Caco-2 (cell line): ENCODE measurements at regions not wholly inside any gene's neighbourhood (a gene's known extent, or its start where the extent isn't known, plus 50 kb on each side); places are given as distances from the start of the nearest gene placed in this dataset.

ENCODE experiments used
- BruUV-seq: library from RNA; stranded (reverse); fragments of 400-500 nt; replicated peaks from 2 replicates; lab custom pipeline; 2021; lab: Mats Ljungman, UMichigan
- CTCF ChIA-PET: fragments of 300-600 bp; sonication (Branson Sonifier 250); formaldehyde crosslinking; loops from one replicate; lab custom pipeline; 2022; ENCODE audit warnings: antibody characterized with exemption; lab: Charles Lee
- POLR2A ChIA-PET: fragments of 300-600 bp; sonication (Branson Sonifier 250); formaldehyde crosslinking; loops from one replicate; lab custom pipeline; 2022; ENCODE audit warnings: antibody characterized with exemption; lab: Charles Lee
- DNase-seq, 2 experiments: peaks; one replicate each; pipeline versions ENCODE4 v3.0.0 to v3.0.0-alpha.2; 2020 to 2022
- H3K27me3 ChIP-seq: replicated peaks from 2 replicates; pipeline ENCODE4 v1.6.0; 2011; ENCODE audit warnings: low read length; ENCODE audit not compliant: control insufficient read depth, insufficient read depth
- H3K36me3 ChIP-seq: 2 replicates; pipeline ENCODE4 v1.5.1; 2011; ENCODE audit warnings: low read length; ENCODE audit not compliant: control insufficient read depth, insufficient read depth
- H3K4me1 ChIP-seq: fragments of 250-450 bp; sonication (Bioruptor Pico); 2 replicates; pipeline ENCODE4 v1.5.1; 2020; ENCODE audit warnings: mild to moderate bottlenecking
- H3K4me3 ChIP-seq: 2 replicates; pipeline ENCODE4 v1.5.1; 2011; ENCODE audit warnings: low read depth, mild to moderate bottlenecking, control low read depth, low read length
- H3K9me3 ChIP-seq: fragments of 250-450 bp; sonication (Bioruptor Pico); 2 replicates; pipeline ENCODE4 v1.5.1; 2020; ENCODE audit warnings: mild to moderate bottlenecking, moderate library complexity
- H3K27ac Mint-ChIP-seq: one replicate; pipeline ENCODE4 v1.8.0; 2022; ENCODE audit warnings: mixed read lengths; ENCODE audit not compliant: unreplicated experiment
- H3K27me3 Mint-ChIP-seq: one replicate; pipeline ENCODE4 v1.8.0; 2022; ENCODE audit warnings: mixed read lengths; ENCODE audit not compliant: insufficient read depth, unreplicated experiment
- H3K36me3 Mint-ChIP-seq: one replicate; pipeline ENCODE4 v1.8.0; 2022; ENCODE audit warnings: mild to moderate bottlenecking, mixed read lengths; ENCODE audit not compliant: insufficient read depth, unreplicated experiment
- H3K4me1 Mint-ChIP-seq: one replicate; pipeline ENCODE4 v1.8.0; 2022; ENCODE audit warnings: low read depth, mixed read lengths; ENCODE audit not compliant: unreplicated experiment
- H3K4me3 Mint-ChIP-seq: one replicate; pipeline ENCODE4 v1.8.0; 2022; ENCODE audit warnings: mild to moderate bottlenecking, moderate library complexity, mixed read lengths; ENCODE audit not compliant: unreplicated experiment
- H3K9me3 Mint-ChIP-seq: one replicate; pipeline ENCODE4 v1.8.0; 2022; ENCODE audit warnings: mixed read lengths; ENCODE audit not compliant: unreplicated experiment
- intact Hi-C: fragments of 100-400 bp; cut with micrococcal nuclease; formaldehyde crosslinking; loops from one replicate; pipeline ENCODE4 v1.10.0; 2022; ENCODE audit not compliant: unreplicated experiment
- TF ChIP-seq, protein P1 (sequence below), 2 experiments: fragments of 200-600 bp in 1 of 2; IDR thresholded peaks; 1 replicate in 1 of 2; 2 replicates in 1 of 2; pipeline versions ENCODE4 v1.5.1 to v1.8.0; 2011 to 2022; ENCODE audit warnings: antibody characterized with exemption in 1 of 2, control low read depth in 1 of 2, inconsistent platforms in 1 of 2, low read depth in 1 of 2, low read length in 1 of 2, mild to moderate bottlenecking in 1 of 2, moderate library complexity in 1 of 2; ENCODE audit not compliant: insufficient read depth in 1 of 2, severe bottlenecking in 1 of 2, unreplicated experiment in 1 of 2

DNA sequence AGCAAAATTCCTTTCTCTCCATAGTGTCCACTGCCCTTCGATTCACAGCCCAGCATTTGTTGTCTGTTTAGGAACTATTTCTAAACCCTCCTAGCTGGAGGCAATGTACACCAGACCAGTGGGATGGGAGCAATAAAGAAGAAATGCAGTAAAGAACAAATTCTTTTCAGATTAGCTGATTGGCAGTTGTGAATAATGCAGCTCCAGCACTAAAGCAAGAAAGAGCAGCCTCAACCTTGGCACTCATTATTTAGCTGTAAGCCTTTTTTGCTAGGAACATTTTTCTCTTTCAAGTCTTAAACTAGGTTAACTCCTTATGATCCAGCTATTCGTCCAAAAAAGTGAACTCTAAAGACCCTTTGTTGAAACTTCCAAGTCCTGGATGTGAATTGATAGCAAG is 580.5 kb upstream of the STXBP6 start:
- H3K36me3 Mint-ChIP-seq: no peaks in the 10 kb centered on the region
- H3K27me3 Mint-ChIP-seq: no peaks in the 10 kb centered on the region
- no peak overlapping the region for H3K27ac Mint-ChIP-seq
- no peak overlapping the region for H3K4me3 Mint-ChIP-seq
- no TSS peak for BruUV-seq
- intact Hi-C loops: no loop called here
- H3K27me3 ChIP-seq: no peaks in the 10 kb centered on the region
- ChIA-PET CTCF (no interaction called here), POLR2A (no interaction called here)
- no peaks in the 10 kb centered on the region for H3K4me1 Mint-ChIP-seq
- H3K9me3 ChIP-seq: no peaks in the 10 kb centered on the region
- TF ChIP-seq, protein P1, sequence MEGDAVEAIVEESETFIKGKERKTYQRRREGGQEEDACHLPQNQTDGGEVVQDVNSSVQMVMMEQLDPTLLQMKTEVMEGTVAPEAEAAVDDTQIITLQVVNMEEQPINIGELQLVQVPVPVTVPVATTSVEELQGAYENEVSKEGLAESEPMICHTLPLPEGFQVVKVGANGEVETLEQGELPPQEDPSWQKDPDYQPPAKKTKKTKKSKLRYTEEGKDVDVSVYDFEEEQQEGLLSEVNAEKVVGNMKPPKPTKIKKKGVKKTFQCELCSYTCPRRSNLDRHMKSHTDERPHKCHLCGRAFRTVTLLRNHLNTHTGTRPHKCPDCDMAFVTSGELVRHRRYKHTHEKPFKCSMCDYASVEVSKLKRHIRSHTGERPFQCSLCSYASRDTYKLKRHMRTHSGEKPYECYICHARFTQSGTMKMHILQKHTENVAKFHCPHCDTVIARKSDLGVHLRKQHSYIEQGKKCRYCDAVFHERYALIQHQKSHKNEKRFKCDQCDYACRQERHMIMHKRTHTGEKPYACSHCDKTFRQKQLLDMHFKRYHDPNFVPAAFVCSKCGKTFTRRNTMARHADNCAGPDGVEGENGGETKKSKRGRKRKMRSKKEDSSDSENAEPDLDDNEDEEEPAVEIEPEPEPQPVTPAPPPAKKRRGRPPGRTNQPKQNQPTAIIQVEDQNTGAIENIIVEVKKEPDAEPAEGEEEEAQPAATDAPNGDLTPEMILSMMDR (IDR thresholded peaks at IDR 0.05; ENCODE audit: insufficient read depth in 1 of 2, low read depth in 1 of 2, low read length in 1 of 2, severe bottlenecking in 1 of 2, unreplicated experiment in 1 of 2): no peak
- no peaks in the 10 kb centered on the region for H3K9me3 Mint-ChIP-seq
- H3K4me3 ChIP-seq: no peak overlapping the region
- H3K4me1 ChIP-seq: no peaks in the 10 kb centered on the region
- no peaks in the 10 kb centered on the region for H3K36me3 ChIP-seq
- no peak for DNase-seq

DNA sequence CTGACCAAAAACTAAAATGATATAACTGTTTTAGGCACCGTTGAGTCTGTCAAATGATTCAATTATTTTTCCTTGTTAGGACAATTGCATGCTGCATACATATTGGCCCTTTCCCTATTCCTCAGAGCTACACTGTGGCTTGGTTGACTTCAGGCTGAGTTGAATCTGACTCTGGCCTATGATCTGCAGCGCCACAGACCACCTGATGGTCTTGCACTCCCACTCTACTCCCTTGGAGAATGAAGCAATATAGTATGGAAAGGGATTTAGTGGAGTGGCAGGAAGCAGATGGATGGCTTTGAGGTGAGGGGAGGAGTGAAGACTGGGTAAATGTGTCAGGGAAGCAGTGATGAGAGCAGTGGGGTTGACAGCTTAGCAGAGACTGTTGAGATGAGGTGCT is 579.0 kb upstream of the STXBP6 start:
- Mint-ChIP-seq H3K4me3 (no peak overlapping the region), H3K27me3 (no peaks in the 10 kb centered on the region), H3K27ac (no peak overlapping the region), H3K9me3 (no peaks in the 10 kb centered on the region), H3K36me3 (no peaks in the 10 kb centered on the region), H3K4me1 (no peaks in the 10 kb centered on the region)
- Histone ChIP-seq H3K4me3 (no peak overlapping the region), H3K27me3 (no peaks in the 10 kb centered on the region), H3K36me3 (no peaks in the 10 kb centered on the region), H3K9me3 (no peaks in the 10 kb centered on the region), H3K4me1 (no peaks in the 10 kb centered on the region)
- DNase-seq: no peak
- POLR2A ChIA-PET: no interaction called here
- TF ChIP-seq, protein P1 (IDR thresholded peaks at IDR 0.05; ENCODE audit: insufficient read depth in 1 of 2, low read depth in 1 of 2, low read length in 1 of 2, severe bottlenecking in 1 of 2, unreplicated experiment in 1 of 2): no peak
- CTCF ChIA-PET: no interaction called here
- BruUV-seq: no TSS peak
- intact Hi-C loops: no loop called here

DNA sequence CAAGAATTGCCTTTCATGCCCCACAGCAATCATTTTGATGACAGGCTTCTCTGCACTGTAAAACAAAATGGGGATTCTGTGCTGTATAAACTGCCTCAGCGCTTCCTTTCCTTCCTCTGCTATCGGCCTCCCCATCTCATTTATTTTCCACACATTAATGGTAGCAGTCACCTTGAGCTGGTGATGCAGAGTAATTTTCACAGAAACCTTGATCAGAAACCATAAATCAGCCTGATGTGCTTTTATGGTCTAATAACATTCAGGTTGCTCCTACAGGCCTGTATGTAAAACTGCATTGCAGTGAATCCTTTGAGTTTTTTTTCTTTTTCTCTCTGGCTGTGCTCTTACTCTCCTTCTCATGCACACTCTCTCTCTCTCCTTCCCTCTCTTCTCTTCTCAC is 578.4 kb upstream of the STXBP6 start:
- TF ChIP-seq, protein P1 (IDR thresholded peaks at IDR 0.05; ENCODE audit: insufficient read depth in 1 of 2, low read depth in 1 of 2, low read length in 1 of 2, severe bottlenecking in 1 of 2, unreplicated experiment in 1 of 2): no peak
- no peak for DNase-seq
- no peaks in the 10 kb centered on the region for H3K4me1 Mint-ChIP-seq
- Histone ChIP-seq H3K36me3 (no peaks in the 10 kb centered on the region), H3K4me1 (no peaks in the 10 kb centered on the region), H3K4me3 (no peak overlapping the region), H3K9me3 (no peaks in the 10 kb centered on the region), H3K27me3 (no peaks in the 10 kb centered on the region)
- intact Hi-C loops: no loop called here
- no peaks in the 10 kb centered on the region for H3K36me3 Mint-ChIP-seq
- H3K9me3 Mint-ChIP-seq: no peaks in the 10 kb centered on the region
- ChIA-PET CTCF (no interaction called here), POLR2A (no interaction called here)
- no peak overlapping the region for H3K4me3 Mint-ChIP-seq
- BruUV-seq: no TSS peak
- H3K27ac Mint-ChIP-seq: no peak overlapping the region
- no peaks in the 10 kb centered on the region for H3K27me3 Mint-ChIP-seq
